ENCODE measurements at regions not wholly inside any gene's neighbourhood (a gene's known extent, or its start where the extent isn't known, plus 50 kb on each side); places are given as distances from the start of the nearest gene placed in this dataset. TPM values are rescaled to one million over a fixed set of nuclear protein-coding genes. Genes with fewer than 3 reads are reported as not detected.

DNA sequence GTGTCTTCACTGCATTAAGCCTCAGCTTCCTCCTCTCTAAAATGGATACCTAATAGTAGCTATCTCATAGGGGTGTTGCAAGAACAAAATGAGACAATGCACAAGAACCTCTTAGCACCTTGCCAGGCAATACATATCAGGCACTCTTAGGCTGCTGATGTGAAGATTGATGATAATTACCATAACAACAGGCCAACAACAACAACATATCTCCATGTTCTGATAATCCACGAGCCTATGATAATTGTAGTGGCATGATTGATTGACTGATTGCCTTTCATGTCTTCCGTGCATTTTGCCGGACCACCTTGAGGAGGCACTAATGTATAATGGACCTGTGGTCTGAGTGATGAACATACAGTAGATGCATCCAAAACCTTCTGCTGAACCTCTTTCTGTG, 50.7 kb upstream of the WSCD2 start:
- H3K27me3 ChIP-seq: no peaks in the 10 kb centered on the region
- TF ChIP-seq EP300 (IDR thresholded peaks at IDR 0.05): no peak
- TF ChIP-seq, protein P1, sequence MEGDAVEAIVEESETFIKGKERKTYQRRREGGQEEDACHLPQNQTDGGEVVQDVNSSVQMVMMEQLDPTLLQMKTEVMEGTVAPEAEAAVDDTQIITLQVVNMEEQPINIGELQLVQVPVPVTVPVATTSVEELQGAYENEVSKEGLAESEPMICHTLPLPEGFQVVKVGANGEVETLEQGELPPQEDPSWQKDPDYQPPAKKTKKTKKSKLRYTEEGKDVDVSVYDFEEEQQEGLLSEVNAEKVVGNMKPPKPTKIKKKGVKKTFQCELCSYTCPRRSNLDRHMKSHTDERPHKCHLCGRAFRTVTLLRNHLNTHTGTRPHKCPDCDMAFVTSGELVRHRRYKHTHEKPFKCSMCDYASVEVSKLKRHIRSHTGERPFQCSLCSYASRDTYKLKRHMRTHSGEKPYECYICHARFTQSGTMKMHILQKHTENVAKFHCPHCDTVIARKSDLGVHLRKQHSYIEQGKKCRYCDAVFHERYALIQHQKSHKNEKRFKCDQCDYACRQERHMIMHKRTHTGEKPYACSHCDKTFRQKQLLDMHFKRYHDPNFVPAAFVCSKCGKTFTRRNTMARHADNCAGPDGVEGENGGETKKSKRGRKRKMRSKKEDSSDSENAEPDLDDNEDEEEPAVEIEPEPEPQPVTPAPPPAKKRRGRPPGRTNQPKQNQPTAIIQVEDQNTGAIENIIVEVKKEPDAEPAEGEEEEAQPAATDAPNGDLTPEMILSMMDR (IDR thresholded peaks at IDR 0.05): no peak
- TF ChIP-seq POLR2A (IDR thresholded peaks at IDR 0.05): no peak
- no peaks in the 10 kb centered on the region for H3K36me3 ChIP-seq
- H3K4me1 ChIP-seq (ENCODE audit: insufficient read depth): no peaks in the 10 kb centered on the region
- H3K9me3 ChIP-seq: no peaks in the 10 kb centered on the region
- DNase-seq: no peak
- 52 to 67% (median 58%) methylated on average over 3 of the region's 3 CpGs for WGBS, 3 donors
- intact Hi-C loops (cut with DNase I): no loop called here
- H3K27ac ChIP-seq: no peak overlapping the region
- no peak overlapping the region for H3K4me3 ChIP-seq

Small RNA genes lying in the stretch of these regions (small RNA-seq; reads per million reads assigned to genes)
- not detected for gene AC126177.5

All from ovary (tissue), 7 donors.